ENCODE measurements at regions not wholly inside any gene's neighbourhood (a gene's known extent, or its start where the extent isn't known, plus 50 kb on each side); places are given as distances from the start of the nearest gene placed in this dataset.

DNA sequence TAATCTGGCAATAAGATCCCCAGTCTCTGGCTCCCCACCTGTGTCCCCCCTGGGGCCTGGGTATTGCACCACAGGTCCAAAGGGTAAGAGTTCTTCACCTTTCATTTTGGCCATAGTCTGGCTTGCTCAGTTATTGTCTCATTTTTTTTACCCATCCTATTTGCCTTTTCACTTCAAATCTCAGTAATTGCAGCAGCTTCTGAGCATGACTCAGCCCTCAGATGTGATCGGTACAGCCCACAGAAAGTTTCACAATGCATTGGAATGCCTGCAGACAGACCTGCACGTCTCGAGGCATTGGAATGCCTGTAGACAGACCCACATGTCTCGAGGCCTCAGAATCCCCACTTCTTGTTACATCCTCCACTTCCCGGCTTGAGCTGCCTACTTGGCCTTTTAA is 173.6 kb downstream of the NUFIP1 start (continued):
- TF ChIP-seq, protein P1, sequence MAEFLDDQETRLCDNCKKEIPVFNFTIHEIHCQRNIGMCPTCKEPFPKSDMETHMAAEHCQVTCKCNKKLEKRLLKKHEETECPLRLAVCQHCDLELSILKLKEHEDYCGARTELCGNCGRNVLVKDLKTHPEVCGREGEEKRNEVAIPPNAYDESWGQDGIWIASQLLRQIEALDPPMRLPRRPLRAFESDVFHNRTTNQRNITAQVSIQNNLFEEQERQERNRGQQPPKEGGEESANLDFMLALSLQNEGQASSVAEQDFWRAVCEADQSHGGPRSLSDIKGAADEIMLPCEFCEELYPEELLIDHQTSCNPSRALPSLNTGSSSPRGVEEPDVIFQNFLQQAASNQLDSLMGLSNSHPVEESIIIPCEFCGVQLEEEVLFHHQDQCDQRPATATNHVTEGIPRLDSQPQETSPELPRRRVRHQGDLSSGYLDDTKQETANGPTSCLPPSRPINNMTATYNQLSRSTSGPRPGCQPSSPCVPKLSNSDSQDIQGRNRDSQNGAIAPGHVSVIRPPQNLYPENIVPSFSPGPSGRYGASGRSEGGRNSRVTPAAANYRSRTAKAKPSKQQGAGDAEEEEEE (CRISPR knock-in tag; IDR thresholded peaks at IDR 0.05; ENCODE audit: borderline replicate concordance) = no peak
- TF ChIP-seq CBFB (CRISPR knock-in tag; IDR thresholded peaks at IDR 0.05) = no peak
- TF ChIP-seq TOE1 (CRISPR knock-in tag; IDR thresholded peaks at IDR 0.05) = no peak
- TF ChIP-seq, protein P2, sequence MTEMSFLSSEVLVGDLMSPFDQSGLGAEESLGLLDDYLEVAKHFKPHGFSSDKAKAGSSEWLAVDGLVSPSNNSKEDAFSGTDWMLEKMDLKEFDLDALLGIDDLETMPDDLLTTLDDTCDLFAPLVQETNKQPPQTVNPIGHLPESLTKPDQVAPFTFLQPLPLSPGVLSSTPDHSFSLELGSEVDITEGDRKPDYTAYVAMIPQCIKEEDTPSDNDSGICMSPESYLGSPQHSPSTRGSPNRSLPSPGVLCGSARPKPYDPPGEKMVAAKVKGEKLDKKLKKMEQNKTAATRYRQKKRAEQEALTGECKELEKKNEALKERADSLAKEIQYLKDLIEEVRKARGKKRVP (CRISPR knock-in tag; IDR thresholded peaks at IDR 0.05) = no peak
- no peak for TF ChIP-seq TCF12 (IDR thresholded peaks at IDR 0.05)
- TF ChIP-seq TCF12 (CRISPR knock-in tag; IDR thresholded peaks at IDR 0.05) = no peak
- TF ChIP-seq ZNF101 (CRISPR knock-in tag; IDR thresholded peaks at IDR 0.05; ENCODE audit: borderline replicate concordance, low read depth) = no peak
- TF ChIP-seq, protein P3, sequence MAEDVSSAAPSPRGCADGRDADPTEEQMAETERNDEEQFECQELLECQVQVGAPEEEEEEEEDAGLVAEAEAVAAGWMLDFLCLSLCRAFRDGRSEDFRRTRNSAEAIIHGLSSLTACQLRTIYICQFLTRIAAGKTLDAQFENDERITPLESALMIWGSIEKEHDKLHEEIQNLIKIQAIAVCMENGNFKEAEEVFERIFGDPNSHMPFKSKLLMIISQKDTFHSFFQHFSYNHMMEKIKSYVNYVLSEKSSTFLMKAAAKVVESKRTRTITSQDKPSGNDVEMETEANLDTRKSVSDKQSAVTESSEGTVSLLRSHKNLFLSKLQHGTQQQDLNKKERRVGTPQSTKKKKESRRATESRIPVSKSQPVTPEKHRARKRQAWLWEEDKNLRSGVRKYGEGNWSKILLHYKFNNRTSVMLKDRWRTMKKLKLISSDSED (CRISPR knock-in tag; IDR thresholded peaks at IDR 0.05) = no peak
- TF ChIP-seq FOXA3 (CRISPR knock-in tag; IDR thresholded peaks at IDR 0.05) = peak; percentile 12; the same call in 1 of the 2 replicates
- no peak for TF ChIP-seq ZKSCAN8 (CRISPR knock-in tag; IDR thresholded peaks at IDR 0.05; ENCODE audit: borderline replicate concordance)
- TF ChIP-seq ZNF652 (CRISPR knock-in tag; IDR thresholded peaks at IDR 0.05; ENCODE audit: borderline replicate concordance, low read depth) = no peak
- no peak for TF ChIP-seq TGIF2 (CRISPR knock-in tag; IDR thresholded peaks at IDR 0.05)
- no peak for TF ChIP-seq ZNF230 (CRISPR knock-in tag; IDR thresholded peaks at IDR 0.05)
- TF ChIP-seq KMT2A (CRISPR knock-in tag; IDR thresholded peaks at IDR 0.05) = no peak
- no peak for TF ChIP-seq ZNF136 (CRISPR knock-in tag; IDR thresholded peaks at IDR 0.05; ENCODE audit: low read depth)
- TF ChIP-seq ZNF569 (CRISPR knock-in tag; IDR thresholded peaks at IDR 0.05; ENCODE audit: borderline replicate concordance) = no peak
- TF ChIP-seq, protein P4, sequence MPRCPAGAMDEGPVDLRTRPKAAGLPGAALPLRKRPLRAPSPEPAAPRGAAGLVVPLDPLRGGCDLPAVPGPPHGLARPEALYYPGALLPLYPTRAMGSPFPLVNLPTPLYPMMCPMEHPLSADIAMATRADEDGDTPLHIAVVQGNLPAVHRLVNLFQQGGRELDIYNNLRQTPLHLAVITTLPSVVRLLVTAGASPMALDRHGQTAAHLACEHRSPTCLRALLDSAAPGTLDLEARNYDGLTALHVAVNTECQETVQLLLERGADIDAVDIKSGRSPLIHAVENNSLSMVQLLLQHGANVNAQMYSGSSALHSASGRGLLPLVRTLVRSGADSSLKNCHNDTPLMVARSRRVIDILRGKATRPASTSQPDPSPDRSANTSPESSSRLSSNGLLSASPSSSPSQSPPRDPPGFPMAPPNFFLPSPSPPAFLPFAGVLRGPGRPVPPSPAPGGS (CRISPR knock-in tag; IDR thresholded peaks at IDR 0.05) = no peak
- TF ChIP-seq NCOA5 (CRISPR knock-in tag; IDR thresholded peaks at IDR 0.05) = no peak
- TF ChIP-seq, protein P5, sequence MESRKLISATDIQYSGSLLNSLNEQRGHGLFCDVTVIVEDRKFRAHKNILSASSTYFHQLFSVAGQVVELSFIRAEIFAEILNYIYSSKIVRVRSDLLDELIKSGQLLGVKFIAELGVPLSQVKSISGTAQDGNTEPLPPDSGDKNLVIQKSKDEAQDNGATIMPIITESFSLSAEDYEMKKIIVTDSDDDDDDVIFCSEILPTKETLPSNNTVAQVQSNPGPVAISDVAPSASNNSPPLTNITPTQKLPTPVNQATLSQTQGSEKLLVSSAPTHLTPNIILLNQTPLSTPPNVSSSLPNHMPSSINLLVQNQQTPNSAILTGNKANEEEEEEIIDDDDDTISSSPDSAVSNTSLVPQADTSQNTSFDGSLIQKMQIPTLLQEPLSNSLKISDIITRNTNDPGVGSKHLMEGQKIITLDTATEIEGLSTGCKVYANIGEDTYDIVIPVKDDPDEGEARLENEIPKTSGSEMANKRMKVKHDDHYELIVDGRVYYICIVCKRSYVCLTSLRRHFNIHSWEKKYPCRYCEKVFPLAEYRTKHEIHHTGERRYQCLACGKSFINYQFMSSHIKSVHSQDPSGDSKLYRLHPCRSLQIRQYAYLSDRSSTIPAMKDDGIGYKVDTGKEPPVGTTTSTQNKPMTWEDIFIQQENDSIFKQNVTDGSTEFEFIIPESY (CRISPR knock-in tag; IDR thresholded peaks at IDR 0.05) = no peak
- no peak for TF ChIP-seq ZKSCAN5 (CRISPR knock-in tag; IDR thresholded peaks at IDR 0.05)
- TF ChIP-seq TEAD3 (CRISPR knock-in tag; optimal IDR thresholded peaks at IDR 0.05; ENCODE audit: borderline replicate concordance) = peak; percentile 91
- TF ChIP-seq XRCC5 (optimal IDR thresholded peaks at IDR 0.05; ENCODE audit: low read length) = peak; percentile 39
- TF ChIP-seq SRSF4 (IDR thresholded peaks at IDR 0.05; ENCODE audit: low read depth, low read length, poor library complexity, severe bottlenecking) = no peak
- no peak for TF ChIP-seq MYNN (CRISPR knock-in tag; IDR thresholded peaks at IDR 0.05; ENCODE audit: low read depth)
- peak; percentile 59; the same call in 1 of the 2 replicates for TF ChIP-seq FOSL1 (CRISPR knock-in tag; IDR thresholded peaks at IDR 0.05; ENCODE audit: borderline replicate concordance)
